ENCODE measurements at regions not wholly inside any gene's neighbourhood (a gene's known extent, or its start where the extent isn't known, plus 50 kb on each side); places are given as distances from the start of the nearest gene placed in this dataset.

- H3K9me3 ChIP-seq (ENCODE audit: low read length), result no peaks in the 10 kb centered on the region
- no peak overlapping the region for H3K9ac ChIP-seq (ENCODE audit: low read length)
- peaks cover 6% of the 10 kb centered on the region for H3K4me1 ChIP-seq (ENCODE audit: insufficient read depth, low read length)
- H3K27ac ChIP-seq (ENCODE audit: low read depth, low read length), result no peak overlapping the region
- no peaks in the 10 kb centered on the region for H3K36me3 ChIP-seq (ENCODE audit: insufficient read depth, low read length)
- no peak overlapping the region for H3K4me3 ChIP-seq (ENCODE audit: low read depth in 1 of 2, low read length in 2 of 2)
- H3K27me3 ChIP-seq (ENCODE audit: control insufficient read depth in 1 of 2, insufficient read depth in 2 of 2, low read length in 2 of 2), result no peaks in the 10 kb centered on the region
These were observed 112.8 kb upstream of the LPP start for GRCh38 chr3:188041193-188041592.

DNA sequence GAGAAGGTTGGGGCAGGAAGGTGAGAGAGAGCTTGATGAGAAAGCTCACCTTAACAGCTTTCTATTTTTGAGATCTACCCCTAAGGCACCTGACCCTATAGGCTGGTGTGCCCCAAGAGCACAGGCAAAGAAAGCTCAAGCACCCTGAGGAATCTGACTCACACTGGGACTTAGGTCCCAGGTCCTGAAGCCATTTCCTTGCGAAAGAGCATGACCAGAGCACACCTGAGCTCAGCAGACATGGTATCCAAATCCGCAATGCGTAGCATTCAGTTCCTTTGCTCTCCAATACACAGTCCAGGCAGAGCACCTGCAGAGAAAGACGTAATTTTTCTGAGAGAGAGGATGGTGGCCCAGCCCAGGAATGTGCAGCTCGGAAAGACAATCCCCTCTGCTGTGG is 112.1 kb upstream of the LPP start:
- Histone ChIP-seq H3K9me3 (ENCODE audit: low read length) (no peaks in the 10 kb centered on the region), H3K4me3 (ENCODE audit: low read depth in 1 of 2, low read length in 2 of 2) (no peak overlapping the region), H3K36me3 (ENCODE audit: insufficient read depth, low read length) (no peaks in the 10 kb centered on the region), H3K4me1 (ENCODE audit: insufficient read depth, low read length) (peaks cover 2% of the 10 kb centered on the region), H3K27me3 (ENCODE audit: control insufficient read depth in 1 of 2, insufficient read depth in 2 of 2, low read length in 2 of 2) (no peaks in the 10 kb centered on the region), H3K27ac (ENCODE audit: low read depth, low read length) (no peak overlapping the region), H3K9ac (ENCODE audit: low read length) (no peak overlapping the region)

- H3K4me1 ChIP-seq (ENCODE audit: insufficient read depth, low read length), result no peaks in the 10 kb centered on the region
- H3K9ac ChIP-seq (ENCODE audit: low read length), result no peak overlapping the region
- no peak overlapping the region for H3K4me3 ChIP-seq (ENCODE audit: low read depth in 1 of 2, low read length in 2 of 2)
- H3K27me3 ChIP-seq (ENCODE audit: control insufficient read depth in 1 of 2, insufficient read depth in 2 of 2, low read length in 2 of 2), result no peaks in the 10 kb centered on the region
- H3K9me3 ChIP-seq (ENCODE audit: low read length), result no peaks in the 10 kb centered on the region
- no peak overlapping the region for H3K27ac ChIP-seq (ENCODE audit: low read depth, low read length)
- H3K36me3 ChIP-seq (ENCODE audit: insufficient read depth, low read length), result no peaks in the 10 kb centered on the region
These were observed 111.5 kb upstream of the LPP start for GRCh38 chr3:188042466-188042865.

- Histone ChIP-seq H3K27me3 (ENCODE audit: control insufficient read depth in 1 of 2, insufficient read depth in 2 of 2, low read length in 2 of 2) (no peaks in the 10 kb centered on the region), H3K4me1 (ENCODE audit: insufficient read depth, low read length) (no peaks in the 10 kb centered on the region), H3K27ac (ENCODE audit: low read depth, low read length) (no peak overlapping the region), H3K9ac (ENCODE audit: low read length) (no peak overlapping the region), H3K36me3 (ENCODE audit: insufficient read depth, low read length) (no peaks in the 10 kb centered on the region), H3K9me3 (ENCODE audit: low read length) (no peaks in the 10 kb centered on the region), H3K4me3 (ENCODE audit: low read depth in 1 of 2, low read length in 2 of 2) (no peak overlapping the region)
These were observed 110.1 kb upstream of the LPP start for GRCh38 chr3:188043891-188044290.

DNA sequence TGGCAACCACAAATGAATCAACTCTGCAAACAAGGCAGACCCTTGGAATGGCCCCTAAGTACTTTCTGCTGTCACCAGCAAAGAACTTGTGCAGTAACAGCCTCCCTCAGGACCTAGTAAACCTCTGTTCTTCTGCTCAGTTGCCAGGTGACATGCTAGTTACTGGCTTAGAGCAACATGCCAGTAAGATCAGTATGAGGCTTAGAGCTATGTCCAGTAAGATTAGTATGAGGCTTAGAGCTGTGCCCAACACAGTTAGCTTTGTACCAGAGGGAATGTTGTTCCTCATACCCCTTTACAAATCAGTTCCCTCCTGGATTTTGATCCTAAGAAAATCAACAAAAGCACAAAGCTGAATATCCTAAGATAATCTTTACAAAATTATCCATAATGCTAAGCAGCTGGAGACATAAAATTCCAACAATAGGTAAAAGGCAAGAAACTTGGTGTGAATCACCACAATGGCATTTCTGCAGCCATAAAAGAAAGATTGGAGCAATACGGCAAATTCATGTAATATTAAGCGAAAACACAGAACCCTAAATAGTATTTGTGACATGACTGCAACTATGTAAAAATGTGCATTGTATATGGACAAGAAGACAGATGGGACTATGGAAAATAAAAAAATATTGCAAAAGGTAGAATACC is 107.3 kb upstream of the LPP start:
- H3K27ac ChIP-seq (ENCODE audit: low read depth, low read length), result no peak overlapping the region

GRCh38 chr3:188047536-188047935 is 106.4 kb upstream of the LPP start:
- Histone ChIP-seq H3K9ac (ENCODE audit: low read length) (no peak overlapping the region), H3K36me3 (ENCODE audit: insufficient read depth, low read length) (no peaks in the 10 kb centered on the region), H3K27me3 (ENCODE audit: control insufficient read depth in 1 of 2, insufficient read depth in 2 of 2, low read length in 2 of 2) (no peaks in the 10 kb centered on the region), H3K9me3 (ENCODE audit: low read length) (no peaks in the 10 kb centered on the region), H3K4me3 (ENCODE audit: low read depth in 1 of 2, low read length in 2 of 2) (no peak overlapping the region), H3K4me1 (ENCODE audit: insufficient read depth, low read length) (peaks cover 14% of the 10 kb centered on the region), H3K27ac (ENCODE audit: low read depth, low read length) (no peak overlapping the region)

More for the DNA sequence above, 107.3 kb upstream of the LPP start:
- Histone ChIP-seq H3K9me3 (ENCODE audit: low read length) (no peaks in the 10 kb centered on the region), H3K36me3 (ENCODE audit: insufficient read depth, low read length) (no peaks in the 10 kb centered on the region), H3K4me3 (ENCODE audit: low read depth in 1 of 2, low read length in 2 of 2) (no peak overlapping the region), H3K4me1 (ENCODE audit: insufficient read depth, low read length) (peaks cover 10% of the 10 kb centered on the region), H3K27me3 (ENCODE audit: control insufficient read depth in 1 of 2, insufficient read depth in 2 of 2, low read length in 2 of 2) (no peaks in the 10 kb centered on the region), H3K9ac (ENCODE audit: low read length) (no peak overlapping the region)

DNA sequence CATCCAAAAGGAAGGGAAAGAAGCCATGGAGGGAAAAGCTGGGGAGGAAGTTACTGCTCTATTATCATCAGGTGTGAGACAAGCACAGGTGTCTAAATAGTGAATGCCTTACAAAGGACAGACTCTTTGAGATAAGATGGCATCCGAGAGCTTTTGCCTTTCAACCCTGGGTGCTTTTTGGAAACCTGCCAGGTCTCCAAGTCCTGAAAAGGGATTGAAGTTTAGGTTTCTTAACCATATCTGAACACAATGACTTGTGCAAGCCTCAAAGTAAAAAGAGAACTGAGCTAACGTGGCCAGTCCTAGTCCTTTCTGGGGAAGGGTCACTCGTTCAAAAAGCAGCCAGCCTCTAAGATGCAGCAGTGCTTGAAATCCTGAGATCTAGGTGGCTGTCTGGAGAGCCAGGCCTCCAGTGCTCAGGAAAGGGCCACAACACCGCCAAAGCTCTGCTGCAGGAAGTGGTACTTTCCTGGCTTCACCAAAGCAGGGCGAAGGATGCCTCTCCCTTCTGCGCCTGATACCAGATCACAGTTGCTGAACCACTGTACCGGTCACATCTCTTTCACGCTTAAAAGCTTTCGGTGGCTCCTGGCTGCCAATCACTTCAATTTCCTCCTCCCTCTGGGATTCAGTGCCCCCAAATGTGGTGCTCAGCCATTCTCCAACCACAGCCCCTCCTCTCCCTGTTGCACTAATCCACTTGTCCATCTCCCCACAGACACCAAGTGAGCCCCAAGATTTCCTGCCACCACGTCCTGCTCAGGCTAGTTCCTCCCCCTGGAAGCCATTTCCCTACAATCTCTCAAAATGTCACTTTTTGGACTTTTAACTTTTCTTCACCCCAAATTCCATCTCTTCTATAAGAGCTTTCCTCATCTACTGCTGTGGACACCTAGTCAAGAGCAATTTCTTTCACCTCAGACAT is 104.1 kb upstream of the LPP start:
- no peak overlapping the region for H3K27ac ChIP-seq (ENCODE audit: low read depth, low read length)
- no peaks in the 10 kb centered on the region for H3K27me3 ChIP-seq (ENCODE audit: control insufficient read depth in 1 of 2, insufficient read depth in 2 of 2, low read length in 2 of 2)
- no peak overlapping the region for H3K9ac ChIP-seq (ENCODE audit: low read length)
- H3K9me3 ChIP-seq (ENCODE audit: low read length), result no peaks in the 10 kb centered on the region
- peaks cover 36% of the 10 kb centered on the region for H3K4me1 ChIP-seq (ENCODE audit: insufficient read depth, low read length)
- H3K4me3 ChIP-seq (ENCODE audit: low read depth in 1 of 2, low read length in 2 of 2), result no peak overlapping the region
- H3K36me3 ChIP-seq (ENCODE audit: insufficient read depth, low read length), result no peaks in the 10 kb centered on the region

- H3K4me3 ChIP-seq (ENCODE audit: low read depth in 1 of 2, low read length in 2 of 2), result no peak overlapping the region
- no peaks in the 10 kb centered on the region for H3K9me3 ChIP-seq (ENCODE audit: low read length)
- peak overlapping the region; percentile 83 for H3K27ac ChIP-seq (ENCODE audit: low read depth, low read length)
- no peaks in the 10 kb centered on the region for H3K36me3 ChIP-seq (ENCODE audit: insufficient read depth, low read length)
- peaks cover 36% of the 10 kb centered on the region for H3K4me1 ChIP-seq (ENCODE audit: insufficient read depth, low read length)
- H3K9ac ChIP-seq (ENCODE audit: low read length), result peak overlapping the region; percentile 26
- H3K27me3 ChIP-seq (ENCODE audit: control insufficient read depth in 1 of 2, insufficient read depth in 2 of 2, low read length in 2 of 2), result no peaks in the 10 kb centered on the region
These were observed 102.2 kb upstream of the LPP start for GRCh38 chr3:188051801-188052168.

DNA sequence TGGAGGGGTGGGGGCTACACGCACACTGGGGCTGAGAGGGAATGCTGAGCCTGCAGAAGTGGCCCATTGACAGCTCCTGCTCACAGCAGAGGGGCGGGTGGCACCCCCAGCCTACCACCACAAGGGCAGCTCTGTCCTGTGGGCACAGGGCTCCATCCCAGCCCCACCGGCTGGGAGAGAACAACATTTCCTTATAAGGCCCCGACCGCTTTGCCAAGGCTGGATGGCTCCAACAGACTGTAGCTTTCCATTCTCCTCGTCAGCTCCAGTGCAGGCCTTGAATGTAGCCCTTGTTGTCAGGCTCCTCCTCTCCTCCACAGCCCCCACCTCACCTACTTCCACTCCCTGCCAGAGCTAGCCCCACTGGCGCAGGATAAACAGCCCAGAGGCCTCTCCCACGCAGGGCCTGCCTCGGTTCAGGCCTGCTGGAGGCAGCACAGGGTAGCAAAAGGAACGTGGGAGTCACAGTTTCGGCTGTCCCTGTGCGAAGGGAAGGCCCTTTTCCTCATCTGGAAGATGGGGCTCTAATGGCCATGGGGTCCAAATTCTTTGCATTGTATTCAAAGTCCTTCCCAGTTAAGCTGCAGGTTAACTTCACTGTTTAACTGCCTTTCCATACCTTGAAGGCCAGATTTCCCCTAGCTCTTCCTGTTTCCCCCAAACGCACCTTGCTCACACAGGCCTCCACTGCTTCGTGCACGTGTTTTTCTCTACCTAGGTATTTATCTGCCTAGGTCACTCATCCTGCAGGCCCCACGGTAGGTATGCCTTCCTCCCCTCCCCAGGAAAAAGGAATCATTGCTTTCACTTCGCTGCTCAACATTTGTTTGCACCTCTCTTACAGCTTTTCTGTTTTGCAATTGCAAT is 101.6 kb upstream of the LPP start:
- H3K9ac ChIP-seq (ENCODE audit: low read length), result peak overlapping the region; percentile 63
- H3K4me1 ChIP-seq (ENCODE audit: insufficient read depth, low read length), result peaks cover 36% of the 10 kb centered on the region
- peak overlapping the region; percentile 83 for H3K27ac ChIP-seq (ENCODE audit: low read depth, low read length)
- H3K36me3 ChIP-seq (ENCODE audit: insufficient read depth, low read length), result no peaks in the 10 kb centered on the region
- peak overlapping the region in 1 of 2 donors; percentile 38 for H3K4me3 ChIP-seq (ENCODE audit: low read depth in 1 of 2, low read length in 2 of 2)
- H3K9me3 ChIP-seq (ENCODE audit: low read length), result no peaks in the 10 kb centered on the region
- no peaks in the 10 kb centered on the region for H3K27me3 ChIP-seq (ENCODE audit: control insufficient read depth in 1 of 2, insufficient read depth in 2 of 2, low read length in 2 of 2)

DNA sequence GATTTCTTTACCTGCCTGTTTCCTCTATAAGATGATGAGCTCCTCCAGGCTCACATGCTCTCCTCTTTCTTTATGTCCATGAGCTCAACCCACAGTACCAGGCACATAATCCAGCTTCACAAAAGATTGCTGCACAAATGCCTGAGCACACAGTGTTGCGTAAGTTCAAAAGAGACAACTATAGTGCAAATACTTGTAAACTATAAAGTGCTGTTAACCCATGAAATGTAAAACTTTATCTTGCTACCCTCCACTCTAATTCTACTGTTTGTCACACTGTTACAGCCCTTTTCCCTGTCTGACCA is 101.0 kb upstream of the LPP start:
- Histone ChIP-seq H3K36me3 (ENCODE audit: insufficient read depth, low read length) (no peaks in the 10 kb centered on the region), H3K4me3 (ENCODE audit: low read depth in 1 of 2, low read length in 2 of 2) (peak overlapping the region in 1 of 2 donors; percentile 38), H3K4me1 (ENCODE audit: insufficient read depth, low read length) (peaks cover 36% of the 10 kb centered on the region), H3K9ac (ENCODE audit: low read length) (peak overlapping the region; percentile 63), H3K9me3 (ENCODE audit: low read length) (no peaks in the 10 kb centered on the region), H3K27me3 (ENCODE audit: control insufficient read depth in 1 of 2, insufficient read depth in 2 of 2, low read length in 2 of 2) (no peaks in the 10 kb centered on the region), H3K27ac (ENCODE audit: low read depth, low read length) (peak overlapping the region; percentile 83)

GRCh38 chr3:188053710-188054380 is 100.1 kb upstream of the LPP start:
- no peaks in the 10 kb centered on the region for H3K9me3 ChIP-seq (ENCODE audit: low read length)
- H3K9ac ChIP-seq (ENCODE audit: low read length), result no peak overlapping the region
- no peaks in the 10 kb centered on the region for H3K36me3 ChIP-seq (ENCODE audit: insufficient read depth, low read length)
- no peak overlapping the region for H3K4me3 ChIP-seq (ENCODE audit: low read depth in 1 of 2, low read length in 2 of 2)
- peak overlapping the region; percentile 83 for H3K27ac ChIP-seq (ENCODE audit: low read depth, low read length)
- H3K27me3 ChIP-seq (ENCODE audit: control insufficient read depth in 1 of 2, insufficient read depth in 2 of 2, low read length in 2 of 2), result no peaks in the 10 kb centered on the region
- H3K4me1 ChIP-seq (ENCODE audit: insufficient read depth, low read length), result peaks cover 36% of the 10 kb centered on the region
